ENCODE measurements at regions not wholly inside any gene's neighbourhood (a gene's known extent, or its start where the extent isn't known, plus 50 kb on each side); places are given as distances from the start of the nearest gene placed in this dataset.

GRCh38 chr7:153390955-153391354 is 631.4 kb downstream of the ACTR3B start:
- no peak for TF ChIP-seq POLR2AphosphoS5 (IDR thresholded peaks at IDR 0.05; ENCODE audit: low read depth, low read length)
- TF ChIP-seq POLR2A (IDR thresholded peaks at IDR 0.05; ENCODE audit: low read depth, low read length), result no peak
- TF ChIP-seq TAF1 (IDR thresholded peaks at IDR 0.05; ENCODE audit: borderline replicate concordance, low read depth, low read length), result no peak
